NCI-H82 treated with DMSO at 0.1 percent for 48 hours (cell line): ENCODE measurements at regions not wholly inside any gene's neighbourhood (a gene's known extent, or its start where the extent isn't known, plus 50 kb on each side); places are given as distances from the start of the nearest gene placed in this dataset.
"Not testable (repeated sequence)": the region's sequence is repeated elsewhere in the genome, so short reads cannot be mapped to it uniquely, and the experiment has no call there.

Experiments
- DNase-seq: peaks from one replicate; lab custom pipeline; 2025; ENCODE audit not compliant: unreplicated experiment; lab: John Stamatoyannopoulos, UW

GRCh38 chr14:59137256-59137655 is 51.2 kb upstream of the DAAM1 start:
- no peak for DNase-seq

- not testable (repeated sequence) for DNase-seq
These were observed 49.9 kb upstream of the DAAM1 start for GRCh38 chr14:59138576-59138975.
